Lower leg skin (tissue), 4 donors: ENCODE measurements at regions not wholly inside any gene's neighbourhood (a gene's known extent, or its start where the extent isn't known, plus 50 kb on each side); places are given as distances from the start of the nearest gene placed in this dataset.

Experiments
- DNase-seq, 2 donors: peaks; one replicate each; pipeline ENCODE4 v3.0.0-alpha.2; 2019; ENCODE audit warnings: low spot score in 2 of 2
- H3K4me3 ChIP-seq: fragments of 200-600 bp; sonication (generic); 2 replicates; pipeline ENCODE4 v1.5.1; 2017; ENCODE audit warnings: mild to moderate bottlenecking, low read depth; ENCODE audit not compliant: poor library complexity, severe bottlenecking
- POLR2A ChIP-seq, 2 donors: fragments of 450-650 bp; IDR thresholded peaks; one replicate each; pipeline ENCODE4 v1.6.1; 2016 to 2017; ENCODE audit warnings: antibody characterized with exemption in 2 of 2, mild to moderate bottlenecking in 1 of 2, moderate library complexity in 1 of 2
- WGBS, 2 donors: methylation state at CpG; one replicate each; pipeline ENCODE4 v1.1.5; 2018; 5-methylcytosine and 5-hydroxymethylcytosine counted together
- intact Hi-C: fragments of 100-400 bp; cut with DNase I; formaldehyde crosslinking; loops from one replicate; pipeline ENCODE4 v1.15.0; 2023; ENCODE audit warnings: low total_unique reads
- TF ChIP-seq, protein P1 (sequence below), 3 donors: fragments of 450-650 bp; IDR thresholded peaks; one replicate each; pipeline ENCODE4 v1.5.1; 2016; ENCODE audit warnings: antibody characterized with exemption in 3 of 3, mild to moderate bottlenecking in 3 of 3, moderate library complexity in 2 of 3

DNA sequence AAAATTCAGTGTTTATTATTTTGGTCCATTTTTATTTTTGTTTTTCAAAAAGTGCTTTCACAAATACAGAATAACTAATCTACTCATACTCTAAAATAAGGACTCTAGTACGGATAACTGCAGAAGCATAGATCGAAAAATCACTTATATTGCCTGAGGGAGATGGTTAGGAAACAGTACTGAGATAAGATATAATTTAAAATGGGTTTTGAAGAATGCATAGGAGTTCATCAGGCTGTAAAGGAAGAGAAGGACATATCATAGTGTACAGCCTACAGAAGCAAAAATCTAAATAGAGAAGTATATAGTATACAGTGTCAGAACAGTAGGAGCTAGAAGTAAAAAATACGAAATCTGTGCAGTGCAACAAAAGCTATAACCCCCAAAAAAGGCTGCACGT lies 247.4 kb downstream of the SOX11 start:
- intact Hi-C loops, result no loop called here
- H3K4me3 ChIP-seq, result no peak overlapping the region
- TF ChIP-seq, protein P1, sequence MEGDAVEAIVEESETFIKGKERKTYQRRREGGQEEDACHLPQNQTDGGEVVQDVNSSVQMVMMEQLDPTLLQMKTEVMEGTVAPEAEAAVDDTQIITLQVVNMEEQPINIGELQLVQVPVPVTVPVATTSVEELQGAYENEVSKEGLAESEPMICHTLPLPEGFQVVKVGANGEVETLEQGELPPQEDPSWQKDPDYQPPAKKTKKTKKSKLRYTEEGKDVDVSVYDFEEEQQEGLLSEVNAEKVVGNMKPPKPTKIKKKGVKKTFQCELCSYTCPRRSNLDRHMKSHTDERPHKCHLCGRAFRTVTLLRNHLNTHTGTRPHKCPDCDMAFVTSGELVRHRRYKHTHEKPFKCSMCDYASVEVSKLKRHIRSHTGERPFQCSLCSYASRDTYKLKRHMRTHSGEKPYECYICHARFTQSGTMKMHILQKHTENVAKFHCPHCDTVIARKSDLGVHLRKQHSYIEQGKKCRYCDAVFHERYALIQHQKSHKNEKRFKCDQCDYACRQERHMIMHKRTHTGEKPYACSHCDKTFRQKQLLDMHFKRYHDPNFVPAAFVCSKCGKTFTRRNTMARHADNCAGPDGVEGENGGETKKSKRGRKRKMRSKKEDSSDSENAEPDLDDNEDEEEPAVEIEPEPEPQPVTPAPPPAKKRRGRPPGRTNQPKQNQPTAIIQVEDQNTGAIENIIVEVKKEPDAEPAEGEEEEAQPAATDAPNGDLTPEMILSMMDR (IDR thresholded peaks at IDR 0.05), result no peak
- TF ChIP-seq POLR2A (IDR thresholded peaks at IDR 0.05), result no peak
- DNase-seq, result no peak
- WGBS, 2 donors, result 84 to 91% methylated on average over 4 of the region's 4 CpGs

DNA sequence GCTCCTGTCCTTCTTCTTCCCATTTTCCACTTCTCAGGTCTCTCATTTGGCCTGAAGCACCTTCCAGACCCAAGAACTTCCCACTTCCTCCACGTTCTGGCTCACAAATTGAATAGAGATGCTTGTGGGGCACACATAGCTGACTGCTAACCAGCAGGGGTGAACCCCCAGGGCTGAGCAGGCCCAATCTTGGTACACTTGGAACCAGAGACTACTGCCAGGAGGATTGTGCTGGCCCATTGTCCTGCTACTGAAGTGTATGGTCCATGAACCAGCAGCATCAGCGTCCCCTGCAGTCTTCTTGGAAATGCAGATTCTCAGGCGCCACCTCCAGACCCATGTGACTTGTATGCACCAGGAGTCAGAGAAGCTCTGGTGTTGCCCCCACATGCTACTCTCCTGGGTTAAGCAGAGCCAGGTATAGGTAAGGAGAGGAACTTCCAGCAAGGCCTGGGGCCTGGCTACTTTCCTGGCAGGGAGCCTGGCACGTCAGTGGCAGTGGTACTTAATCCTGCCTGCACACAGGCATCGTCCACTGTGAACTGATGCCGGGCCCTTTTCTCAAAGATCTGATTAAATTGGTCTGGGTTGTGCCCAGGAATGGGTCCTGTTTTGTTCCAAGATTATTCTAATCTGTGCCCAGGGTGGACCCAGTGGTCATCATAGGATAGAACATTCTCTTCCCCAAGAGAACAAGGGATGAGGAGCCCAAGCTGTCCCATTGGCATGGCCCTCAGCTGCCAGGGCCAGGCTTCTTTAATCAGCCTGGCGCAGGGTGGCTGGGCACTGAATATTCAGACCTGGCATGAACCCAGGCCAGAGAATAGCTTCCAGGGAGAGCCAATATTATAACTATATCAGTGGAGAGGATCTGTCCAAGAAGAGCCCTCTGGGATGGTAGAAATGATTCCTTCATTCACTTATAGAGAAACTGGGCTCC lies 248.7 kb downstream of the SOX11 start:
- intact Hi-C loops, result no loop called here
- WGBS, 2 donors, result 86 to 87% methylated on average over 7 of the region's 7 CpGs
- TF ChIP-seq POLR2A (IDR thresholded peaks at IDR 0.05), result no peak
- TF ChIP-seq, protein P1 (IDR thresholded peaks at IDR 0.05), result no peak
- DNase-seq, result no peak
- no peak overlapping the region for H3K4me3 ChIP-seq

DNA sequence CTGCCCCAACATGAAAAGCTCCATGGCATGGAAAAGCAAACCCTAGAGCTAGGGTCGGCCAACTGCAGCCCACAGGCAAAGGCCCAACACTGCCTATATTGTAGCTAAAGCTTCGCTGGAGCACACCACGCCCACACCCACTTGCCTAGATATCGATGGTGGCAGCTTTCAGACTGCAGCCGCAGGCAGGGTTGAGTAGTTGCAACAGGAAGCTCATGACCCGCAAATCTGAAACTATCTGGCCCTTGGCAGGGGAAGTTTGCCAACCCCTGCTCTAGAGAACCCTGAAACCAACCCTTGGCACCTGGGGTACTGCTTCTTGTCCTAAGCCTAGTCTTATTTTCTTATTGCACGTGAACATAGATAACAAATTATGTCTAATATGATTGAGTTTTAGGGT lies 250.0 kb downstream of the SOX11 start:
- no peak for TF ChIP-seq POLR2A (IDR thresholded peaks at IDR 0.05)
- TF ChIP-seq, protein P1 (IDR thresholded peaks at IDR 0.05), result no peak
- intact Hi-C loops, result no loop called here
- no peak overlapping the region for H3K4me3 ChIP-seq
- no peak for DNase-seq
- WGBS, 2 donors, result 70 to 76% methylated on average over 7 of the region's 7 CpGs

DNA sequence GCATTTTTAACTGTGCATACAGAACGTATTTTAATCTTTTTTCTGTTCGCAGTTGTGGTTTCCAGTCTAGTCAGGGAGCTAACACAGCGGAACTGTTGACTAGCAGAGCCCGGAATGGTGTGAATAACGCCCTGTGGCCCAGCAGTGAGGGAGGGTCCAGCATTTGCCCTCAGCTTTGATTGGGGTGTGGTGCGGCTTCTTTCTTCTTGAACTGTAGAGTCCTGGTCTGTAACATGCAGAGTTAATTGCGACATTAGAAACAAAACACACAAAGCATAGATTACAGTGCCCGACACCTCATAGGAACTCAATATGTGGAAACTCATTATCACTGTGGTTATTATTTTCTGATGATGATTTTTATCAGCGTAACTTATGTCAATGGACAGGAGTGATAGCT lies 253.6 kb downstream of the SOX11 start:
- WGBS, 2 donors, result 82% methylated on average over 9 of the region's 9 CpGs
- intact Hi-C loops, result no loop called here
- no peak for DNase-seq
- H3K4me3 ChIP-seq, result no peak overlapping the region
- no peak for TF ChIP-seq POLR2A (IDR thresholded peaks at IDR 0.05)
- TF ChIP-seq, protein P1 (IDR thresholded peaks at IDR 0.05), result no peak

DNA sequence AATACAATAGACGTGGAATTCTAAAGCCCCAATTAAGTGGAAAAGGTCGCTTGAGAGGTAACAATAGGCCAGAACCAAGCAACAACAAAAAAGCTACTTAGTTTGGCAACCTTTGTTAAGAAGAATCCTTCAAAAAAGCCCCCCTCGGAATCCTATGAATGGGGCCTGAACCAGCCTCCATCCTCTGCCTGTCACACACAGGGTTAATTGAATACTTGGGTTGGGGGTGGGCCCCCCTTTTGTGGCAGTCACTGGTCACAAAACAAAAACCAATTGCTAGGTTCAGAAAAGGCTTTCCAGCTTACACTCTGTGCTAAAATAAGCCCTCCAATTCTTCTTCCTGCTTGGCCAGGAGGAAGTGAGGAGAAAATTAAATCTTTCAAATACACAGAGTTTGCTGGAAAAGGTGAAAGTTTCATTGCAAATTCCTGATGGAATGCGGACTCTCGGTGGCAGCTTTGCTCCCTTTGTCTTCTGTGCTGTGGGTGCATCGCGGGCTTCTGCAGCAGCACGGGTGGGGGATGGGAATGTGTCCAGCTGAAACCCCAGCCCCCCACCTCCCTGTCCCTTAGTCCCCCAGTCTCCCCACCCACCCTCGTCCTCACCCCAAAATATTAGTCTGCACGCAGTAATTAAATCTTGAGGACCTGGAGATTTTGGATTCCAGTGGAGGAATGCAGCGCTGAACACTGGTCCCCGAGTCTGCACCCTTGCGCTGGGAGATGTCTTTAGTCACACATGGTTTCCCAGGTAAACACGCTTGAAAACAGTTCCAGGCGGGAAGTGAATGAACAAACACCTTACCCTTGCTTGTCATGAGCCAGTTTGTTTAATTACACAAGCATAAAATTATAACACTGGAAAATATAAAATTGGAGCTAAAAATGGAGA lies 254.3 kb downstream of the SOX11 start:
- WGBS, 2 donors, result 60 to 71% methylated on average over 15 of the region's 15 CpGs
- intact Hi-C loops, result no loop called here
- H3K4me3 ChIP-seq, result no peak overlapping the region
- TF ChIP-seq POLR2A (IDR thresholded peaks at IDR 0.05), result no peak
- TF ChIP-seq, protein P1 (IDR thresholded peaks at IDR 0.05), result no peak
- DNase-seq, result no peak
